Activated effector memory CD4-positive, alpha-beta T cell treated with Interleukin-2 at 50 U/mL for 16 hours (primary cell): ENCODE measurements at regions not wholly inside any gene's neighbourhood (a gene's known extent, or its start where the extent isn't known, plus 50 kb on each side); places are given as distances from the start of the nearest gene placed in this dataset.

Source experiments
- DNase-seq: peaks from one replicate; pipeline ENCODE4 v3.0.0-alpha.2; 2020

DNA sequence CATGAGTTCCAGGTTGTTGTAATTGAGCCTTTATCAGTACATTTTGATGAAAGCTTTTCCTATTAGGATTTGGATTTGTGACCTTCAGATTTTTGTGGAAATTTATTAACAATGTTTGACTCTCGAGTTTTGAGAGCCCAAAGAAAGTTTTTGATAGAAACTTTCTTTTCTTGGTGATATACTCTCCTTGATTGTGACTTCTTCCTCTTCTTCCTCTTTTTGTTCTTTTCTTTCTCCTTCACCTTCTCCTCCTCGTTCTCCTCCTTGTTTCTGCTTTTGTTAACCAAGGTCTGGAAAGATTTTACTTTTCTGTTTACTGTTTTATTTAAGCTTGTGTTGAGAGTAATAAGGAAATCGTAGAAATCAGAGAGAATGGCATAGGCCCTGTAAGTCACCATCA, 182.4 kb downstream of the TRIM27 start:
- no peak for DNase-seq

DNA sequence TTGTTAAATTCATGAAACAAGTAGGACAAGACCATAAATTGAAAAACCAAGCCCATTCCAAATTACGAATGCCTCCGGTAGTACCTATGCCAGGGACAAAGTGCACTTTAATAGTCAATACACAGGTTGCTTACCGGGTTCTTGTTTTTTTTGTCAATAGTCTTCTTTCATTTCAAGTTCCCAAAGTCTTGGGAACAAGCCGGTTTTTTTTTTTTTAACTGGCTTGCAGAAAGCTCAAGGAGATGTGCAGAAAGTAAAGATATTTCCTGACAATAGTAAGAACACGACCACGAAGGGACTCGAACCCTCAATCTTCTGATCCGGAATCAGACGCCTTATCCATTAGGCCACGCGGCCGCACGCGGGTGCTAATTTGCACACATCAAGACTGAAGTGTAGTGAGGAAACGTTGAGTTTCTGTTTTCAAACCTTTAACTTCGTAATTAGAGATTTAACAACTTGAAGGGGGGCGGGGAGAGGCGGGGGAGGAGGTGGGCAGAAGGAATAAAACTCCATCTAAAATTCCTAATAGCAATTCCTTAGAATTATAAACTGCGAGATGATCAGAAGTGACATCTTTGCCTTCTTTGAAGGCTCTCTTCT, 181.0 kb downstream of the TRIM27 start:
- no peak for DNase-seq

DNA sequence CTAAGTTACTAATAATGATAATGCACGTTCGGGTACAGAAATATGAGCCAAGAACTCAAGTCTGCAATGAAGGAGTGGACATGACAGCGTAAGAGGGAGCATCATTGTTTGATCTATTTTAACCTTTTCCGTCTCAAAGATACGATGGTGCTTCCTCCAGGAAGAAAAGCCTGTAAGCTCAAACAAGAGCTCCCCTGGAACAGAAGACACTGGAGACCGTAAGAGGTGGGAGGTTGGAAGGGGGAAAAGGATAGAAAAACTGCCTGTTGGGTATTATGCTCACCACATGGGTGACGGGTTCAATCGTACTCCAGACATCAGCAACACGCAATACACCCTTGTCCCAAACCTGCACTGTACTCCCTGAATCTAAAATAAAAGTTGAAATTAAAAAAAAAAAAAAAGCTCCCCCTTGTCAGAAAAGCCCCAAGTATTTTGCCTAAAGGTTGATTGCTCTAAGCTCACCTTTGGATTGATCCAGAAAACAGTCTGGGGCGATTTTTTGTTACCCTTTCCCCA, 180.5 kb downstream of the TRIM27 start:
- DNase-seq = no peak

DNA sequence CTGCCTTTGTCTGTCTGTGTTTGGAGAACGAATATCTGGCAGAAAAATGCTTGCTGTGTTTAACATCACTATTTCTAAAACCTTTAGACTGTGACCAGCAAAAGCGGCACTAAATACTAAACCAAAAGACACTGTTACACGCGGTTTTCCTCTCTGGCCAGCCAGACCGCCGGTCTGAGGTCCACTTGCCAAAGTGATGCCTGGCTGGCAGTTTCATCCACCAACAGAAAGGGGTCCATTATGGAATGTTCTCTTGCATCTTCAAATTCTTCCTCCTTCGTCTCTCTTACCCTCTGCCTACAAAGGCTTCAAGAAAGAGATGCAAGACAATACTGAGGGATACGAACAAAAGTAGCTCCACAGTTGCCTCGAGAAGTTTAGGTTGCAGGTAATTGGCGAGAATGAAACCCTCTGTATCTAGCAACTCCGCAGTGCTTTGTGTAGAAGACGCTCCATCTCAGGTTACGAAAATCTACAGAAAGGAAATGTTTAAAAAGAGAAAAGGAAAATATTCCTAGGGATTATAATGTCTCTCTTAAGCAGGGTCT, 176.6 kb downstream of the TRIM27 start:
- DNase-seq = no peak

DNA sequence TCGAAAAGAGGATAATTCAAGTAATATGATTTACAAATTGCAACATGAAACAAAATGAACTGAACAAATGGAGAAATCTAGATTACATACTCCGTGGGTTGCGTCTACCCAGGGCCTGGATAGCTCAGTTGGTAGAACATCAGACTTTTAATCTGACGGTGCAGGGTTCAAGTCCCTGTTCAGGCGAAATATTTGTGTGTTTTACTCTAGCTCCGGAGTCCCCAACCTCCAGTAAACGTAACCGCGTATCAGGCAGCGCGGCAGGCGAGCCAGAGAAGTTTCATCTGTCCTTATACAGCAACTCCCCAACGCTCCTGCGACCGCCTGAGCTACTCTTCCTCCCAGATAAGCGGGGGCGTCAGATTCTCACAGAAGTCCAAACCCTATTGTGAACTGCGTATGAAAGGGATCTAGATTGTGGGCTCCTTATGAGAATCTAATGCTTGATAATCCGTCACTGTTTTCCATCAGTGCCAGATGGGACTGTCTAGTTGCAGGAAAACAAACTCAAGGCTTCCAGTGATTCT, 176.1 kb downstream of the TRIM27 start:
- DNase-seq = no peak

DNA sequence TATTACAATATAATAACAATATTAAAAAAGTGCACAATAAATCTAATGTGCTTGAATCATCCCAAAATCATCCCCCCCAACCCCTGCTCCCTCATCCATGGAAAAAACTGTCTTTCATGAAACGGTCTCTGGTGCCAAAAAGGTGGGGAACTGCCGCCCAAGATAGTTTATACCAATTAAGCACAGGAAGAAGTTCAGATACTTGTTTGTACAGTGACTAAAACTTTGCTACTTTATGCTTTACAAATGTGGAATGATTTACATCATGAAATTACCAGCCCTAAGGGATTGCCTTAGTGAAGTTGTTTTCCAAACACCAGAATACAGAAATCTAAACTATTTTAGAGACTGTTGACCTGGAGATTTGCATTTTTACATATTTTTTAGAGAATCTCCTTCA, 175.6 kb downstream of the TRIM27 start:
- DNase-seq = no peak

DNA sequence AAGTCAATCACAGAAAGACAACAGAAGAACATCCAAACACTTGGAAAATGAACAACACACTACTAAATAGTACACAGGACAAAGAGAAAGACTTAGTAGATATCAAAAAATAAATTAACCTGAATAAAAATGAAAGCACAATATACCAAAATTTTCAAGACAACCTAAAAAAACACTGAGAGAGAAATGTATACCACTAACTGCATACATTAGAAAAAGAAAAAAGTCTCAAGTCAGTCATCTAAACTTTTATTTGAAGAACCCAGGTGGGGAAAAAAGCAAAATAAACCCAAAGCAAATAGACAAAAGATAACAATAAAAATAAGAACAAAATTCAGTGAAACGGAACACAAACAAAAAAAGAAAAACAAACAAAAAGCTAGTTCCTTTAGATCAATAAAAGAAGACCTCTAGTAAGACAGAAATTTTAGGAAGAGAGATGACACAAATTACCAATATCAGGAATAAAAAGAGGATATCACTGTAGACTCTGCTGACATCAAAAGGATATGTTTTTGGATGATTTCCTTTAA, 172.8 kb downstream of the TRIM27 start:
- DNase-seq = no peak

DNA sequence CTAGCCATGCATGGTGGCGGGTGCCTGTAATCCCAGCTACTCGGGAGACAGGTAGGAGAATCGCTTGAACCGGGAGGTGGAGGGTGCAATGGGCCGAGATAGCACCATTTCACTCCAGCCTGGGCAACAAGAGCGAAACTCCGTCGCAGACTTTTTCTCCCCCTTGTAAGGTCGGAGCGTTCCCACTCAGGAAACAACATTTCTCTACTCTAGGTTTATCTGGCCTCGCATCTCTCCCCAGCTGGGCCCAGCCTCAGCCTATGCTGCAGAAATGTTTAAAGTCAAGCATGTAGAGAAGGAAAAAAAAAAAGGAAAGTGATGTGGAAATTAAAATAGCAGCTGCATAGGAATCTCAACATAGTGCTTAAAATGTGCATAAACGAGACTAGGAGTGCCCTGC, 172.3 kb downstream of the TRIM27 start:
- DNase-seq = no peak

DNA sequence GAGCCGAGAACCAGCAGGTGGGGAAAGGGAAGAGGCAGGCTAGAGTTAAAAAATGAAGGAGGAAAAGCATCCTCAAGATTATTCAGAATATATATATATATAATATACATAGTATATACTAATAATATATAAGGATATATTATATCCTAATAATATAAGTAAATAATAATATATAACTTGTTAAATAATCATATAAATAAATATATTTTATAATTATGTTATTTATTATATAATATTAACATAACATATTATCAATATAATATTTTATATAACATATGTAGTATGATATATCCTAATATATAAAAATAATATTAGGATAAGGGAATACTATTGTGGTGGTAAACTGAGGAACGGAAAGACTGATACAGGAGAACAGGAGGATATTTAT, 171.8 kb downstream of the TRIM27 start:
- DNase-seq = no peak

DNA sequence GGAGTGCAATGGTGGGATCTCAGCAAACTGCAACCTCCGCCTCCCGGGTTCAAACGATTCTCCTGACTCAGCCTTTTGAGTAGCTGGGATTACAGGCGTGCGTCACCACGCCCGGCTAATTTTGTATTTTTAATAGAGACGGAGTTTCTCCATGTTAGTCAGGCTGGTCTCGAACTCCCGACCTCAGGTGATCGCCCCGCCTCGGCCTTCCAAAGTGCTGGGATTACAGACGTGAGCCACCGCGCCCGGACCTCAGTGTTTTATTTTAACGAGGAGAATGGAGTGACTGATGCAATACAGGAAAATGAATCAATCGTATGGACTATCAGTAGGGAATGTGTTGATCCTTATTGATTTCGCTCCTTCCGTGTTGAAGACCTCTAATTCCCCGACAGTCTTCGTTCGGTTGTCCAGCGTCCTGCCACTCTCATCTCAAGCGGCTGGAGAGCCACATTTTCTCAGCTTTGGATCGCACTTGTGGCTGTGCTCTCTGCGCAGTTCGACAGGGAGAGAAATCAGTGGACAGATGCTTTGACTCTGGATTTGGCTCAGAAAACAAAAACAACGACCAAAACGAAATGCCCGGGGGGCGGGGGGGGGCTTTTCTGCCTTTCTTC, 166.2 kb downstream of the TRIM27 start:
- no peak for DNase-seq

DNA sequence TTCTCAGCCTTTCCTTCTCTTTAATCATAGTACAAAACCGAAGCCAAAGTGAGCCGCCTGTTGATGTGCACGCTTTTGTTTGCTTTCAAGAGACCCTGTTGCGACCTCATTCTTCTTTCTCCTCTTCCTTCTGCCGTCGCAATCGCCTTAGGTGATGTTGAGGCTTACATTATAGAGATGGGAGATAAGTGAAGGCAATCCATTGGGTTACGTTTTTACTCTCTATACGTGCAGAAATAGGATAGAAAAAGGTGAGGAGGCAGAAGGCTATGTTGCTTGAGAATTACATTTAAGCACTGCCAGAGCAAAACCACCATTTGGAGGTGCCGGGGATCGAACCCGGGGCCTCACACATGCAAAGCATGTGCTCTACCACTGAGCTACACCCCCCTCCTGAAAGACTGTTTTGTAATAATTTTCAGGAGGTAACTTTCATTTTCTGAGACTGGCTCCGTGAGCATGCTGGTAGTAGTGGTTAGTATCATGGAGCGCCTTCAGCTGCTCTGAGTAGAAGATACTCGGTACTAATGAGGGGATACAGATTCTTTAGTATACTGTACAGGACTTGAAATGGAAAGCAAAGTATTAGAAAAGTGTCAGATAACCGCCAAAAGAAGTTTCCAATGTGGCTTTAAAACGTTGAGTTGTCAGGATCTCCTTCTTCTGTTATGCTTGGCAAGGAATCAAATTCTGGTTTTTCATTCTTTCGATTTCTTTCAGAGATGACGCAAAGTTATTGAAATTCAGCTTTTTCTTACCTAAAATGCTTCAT, 165.6 kb downstream of the TRIM27 start:
- DNase-seq = no peak

DNA sequence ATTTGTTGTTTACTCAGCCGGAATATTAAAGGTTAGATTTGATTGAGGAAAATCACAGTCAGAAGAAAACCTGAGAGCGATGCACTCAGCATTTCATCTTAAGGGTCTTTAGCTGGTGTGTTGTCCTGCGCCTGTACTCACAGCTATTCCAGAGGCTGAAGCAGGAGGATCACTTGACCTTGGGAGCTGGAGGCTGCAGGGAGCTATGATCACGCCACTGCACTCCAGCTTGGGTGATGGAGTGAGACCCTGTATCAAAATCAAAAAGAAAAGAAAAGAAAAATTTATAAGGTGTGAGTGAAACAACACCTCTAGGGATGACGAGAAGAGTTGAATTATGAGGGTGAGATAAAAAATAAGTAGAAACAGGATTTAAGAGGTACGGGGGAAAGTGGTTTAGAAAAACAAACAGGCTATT, 165.0 kb downstream of the TRIM27 start:
- DNase-seq = no peak

DNA sequence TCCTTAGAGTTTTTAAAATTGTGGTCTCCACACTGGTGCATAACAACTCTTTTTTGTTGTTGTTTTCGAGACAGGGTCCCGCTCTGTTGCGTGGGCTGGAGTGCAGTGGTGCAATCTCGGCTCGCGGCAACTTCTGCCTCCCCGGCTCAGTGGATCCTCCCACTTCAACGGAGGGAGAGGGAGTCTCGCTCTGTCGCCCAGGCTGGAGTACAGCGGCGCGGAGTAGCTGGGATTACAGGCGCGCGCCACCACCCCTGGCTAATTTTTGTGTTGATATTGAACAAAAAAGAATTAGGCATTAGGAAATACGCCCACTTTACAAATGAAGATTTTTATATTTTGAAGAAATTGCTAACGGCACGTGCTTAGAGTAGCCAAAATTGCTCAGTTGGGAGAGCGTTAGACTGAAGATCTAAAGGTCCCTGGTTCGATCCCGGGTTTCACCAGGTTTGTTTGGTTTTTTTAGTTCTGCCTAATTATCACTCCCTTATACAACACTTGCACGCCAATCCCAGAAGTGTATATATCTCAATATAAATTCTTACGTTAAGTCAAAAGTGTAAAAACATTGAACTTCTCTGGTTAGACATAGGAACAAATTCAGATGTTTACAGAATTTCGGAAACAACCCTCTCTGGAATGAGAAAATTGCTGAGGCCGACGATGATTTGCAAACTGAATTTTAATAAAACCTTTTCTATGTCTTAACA, 159.6 kb downstream of the TRIM27 start:
- DNase-seq = no peak

DNA sequence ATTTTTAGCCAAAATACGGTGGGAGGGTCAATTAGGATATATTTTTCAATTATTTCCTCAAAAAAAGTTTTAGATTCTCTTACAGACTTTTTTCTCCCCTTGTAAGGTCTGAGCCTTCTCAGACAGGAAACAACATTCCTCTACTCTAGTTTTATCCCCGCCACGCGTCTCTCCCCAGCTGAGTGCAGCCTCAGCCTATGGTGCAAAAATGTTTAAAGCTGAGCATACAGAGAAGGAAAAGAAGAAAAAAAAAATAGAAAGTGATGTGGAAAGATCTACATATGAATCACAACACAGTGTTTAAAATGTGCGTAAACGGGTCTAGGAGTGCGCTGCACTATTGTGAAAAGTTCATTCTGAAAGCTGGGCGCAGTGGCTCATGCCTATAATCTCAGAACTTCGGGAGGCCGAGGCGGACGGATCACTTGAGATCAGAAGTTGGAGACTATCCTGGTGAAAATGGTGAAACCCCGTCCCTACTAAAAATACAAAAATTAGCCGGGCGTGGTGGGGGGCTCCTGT, 159.0 kb downstream of the TRIM27 start:
- no peak for DNase-seq

DNA sequence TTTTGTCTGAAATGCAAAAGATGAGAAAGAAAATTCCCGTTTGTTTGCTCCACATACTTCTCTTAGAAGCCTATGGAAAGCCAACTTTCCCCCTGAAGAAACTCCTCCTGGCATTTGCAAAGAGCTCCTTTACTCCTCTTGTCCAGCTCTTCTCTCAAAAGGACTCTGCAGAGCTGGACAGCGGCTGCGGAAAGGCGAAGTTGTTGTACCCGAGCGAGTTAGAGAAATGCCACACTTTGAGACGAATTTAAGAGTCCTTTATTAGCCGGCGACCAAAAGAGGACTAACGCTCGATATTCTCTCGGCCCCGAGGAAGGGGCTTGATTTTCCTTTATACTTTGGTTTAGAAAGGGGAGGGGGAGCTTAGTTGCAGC, 157.8 kb downstream of the TRIM27 start:
- DNase-seq = no peak

DNA sequence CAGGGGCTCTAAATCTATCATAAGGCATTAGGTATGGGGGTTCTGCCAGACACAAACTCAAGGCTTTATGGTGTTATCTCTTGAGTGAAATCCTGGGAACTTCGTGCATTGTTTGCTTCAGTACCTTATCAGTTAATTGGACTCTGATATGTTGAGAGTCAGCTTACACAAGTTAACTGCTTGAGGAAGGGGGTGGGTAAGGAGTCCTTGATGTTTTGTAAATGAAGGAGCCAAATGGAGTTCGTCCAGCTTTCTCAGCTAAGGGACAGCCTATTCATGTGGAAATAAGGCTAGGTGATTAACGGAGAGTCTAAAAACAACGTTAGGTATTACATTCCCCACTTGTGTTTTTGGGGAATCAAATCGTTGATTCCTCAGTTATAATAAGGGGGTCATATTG, 157.4 kb downstream of the TRIM27 start:
- DNase-seq = no peak

DNA sequence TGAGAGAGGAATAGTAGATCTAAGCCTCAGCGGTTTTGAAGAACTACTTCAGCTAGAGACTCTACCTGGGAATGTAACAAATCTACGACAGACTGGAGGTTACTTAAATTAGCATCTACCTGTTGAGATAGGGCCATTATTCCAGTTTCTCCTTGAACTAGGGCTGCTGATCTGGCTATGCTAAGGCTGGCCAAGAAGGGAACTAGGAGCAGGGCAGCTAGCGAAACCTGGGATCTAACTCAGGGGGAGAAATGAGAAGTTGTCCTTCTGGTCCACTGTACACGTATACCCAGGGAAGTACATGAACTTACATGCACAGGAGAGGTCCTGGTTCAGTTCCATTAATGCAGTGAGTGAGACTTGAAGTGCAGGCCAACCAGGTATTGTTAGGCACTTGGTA, 156.7 kb downstream of the TRIM27 start:
- no peak for DNase-seq

DNA sequence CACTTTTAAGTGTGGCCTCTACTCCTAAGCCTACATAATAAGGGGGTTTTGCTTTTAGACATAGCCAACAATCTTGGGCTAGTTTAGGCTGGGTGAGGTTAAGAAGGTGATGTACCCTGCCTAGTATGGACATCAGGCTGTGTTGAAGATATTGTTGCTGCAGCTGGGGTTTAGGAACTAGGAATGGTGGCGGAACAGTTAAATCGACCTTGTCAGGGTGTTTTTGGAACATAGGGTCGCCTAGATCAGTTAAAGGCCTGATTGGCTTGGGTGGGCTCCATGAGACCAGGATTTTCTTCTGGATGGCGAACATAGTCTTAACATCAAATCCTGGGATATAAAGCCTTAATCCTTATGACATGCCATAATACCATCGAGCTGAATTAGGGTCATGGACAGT, 156.1 kb downstream of the TRIM27 start:
- no peak for DNase-seq

DNA sequence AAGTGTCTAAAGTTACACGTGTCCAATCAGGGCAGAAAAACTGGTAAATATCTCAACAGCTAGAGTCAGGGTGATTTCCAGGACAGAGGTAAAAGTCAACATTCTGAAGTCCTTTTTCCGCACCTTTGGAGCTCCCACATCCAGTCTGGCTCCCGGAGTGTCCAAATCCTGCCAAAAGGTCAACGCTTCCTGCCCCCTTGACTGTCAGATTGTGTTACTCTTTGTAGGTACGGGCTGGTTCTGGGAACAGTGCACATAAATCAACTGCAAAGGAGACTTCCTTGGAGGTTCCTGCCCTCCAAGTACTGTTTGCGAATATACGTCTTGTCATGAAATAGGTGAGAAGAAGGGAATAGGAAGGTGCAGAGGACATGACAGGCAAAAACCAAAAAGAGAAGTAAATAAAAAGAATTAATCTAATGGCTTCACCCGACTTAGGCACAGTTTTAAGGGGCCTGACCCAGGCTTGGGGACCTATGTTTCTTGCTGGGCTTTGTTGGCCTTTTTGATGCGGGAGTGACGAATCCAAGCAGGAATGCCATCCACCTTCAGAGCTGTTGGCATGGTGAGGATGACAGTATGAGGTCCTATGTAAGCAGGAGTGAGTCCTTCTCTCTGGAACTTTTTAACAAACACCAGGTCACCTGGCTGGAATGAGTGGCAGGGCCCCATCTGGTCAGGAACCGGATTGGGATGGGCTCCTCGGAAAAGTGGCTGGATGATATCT, 155.4 kb downstream of the TRIM27 start:
- DNase-seq = no peak

DNA sequence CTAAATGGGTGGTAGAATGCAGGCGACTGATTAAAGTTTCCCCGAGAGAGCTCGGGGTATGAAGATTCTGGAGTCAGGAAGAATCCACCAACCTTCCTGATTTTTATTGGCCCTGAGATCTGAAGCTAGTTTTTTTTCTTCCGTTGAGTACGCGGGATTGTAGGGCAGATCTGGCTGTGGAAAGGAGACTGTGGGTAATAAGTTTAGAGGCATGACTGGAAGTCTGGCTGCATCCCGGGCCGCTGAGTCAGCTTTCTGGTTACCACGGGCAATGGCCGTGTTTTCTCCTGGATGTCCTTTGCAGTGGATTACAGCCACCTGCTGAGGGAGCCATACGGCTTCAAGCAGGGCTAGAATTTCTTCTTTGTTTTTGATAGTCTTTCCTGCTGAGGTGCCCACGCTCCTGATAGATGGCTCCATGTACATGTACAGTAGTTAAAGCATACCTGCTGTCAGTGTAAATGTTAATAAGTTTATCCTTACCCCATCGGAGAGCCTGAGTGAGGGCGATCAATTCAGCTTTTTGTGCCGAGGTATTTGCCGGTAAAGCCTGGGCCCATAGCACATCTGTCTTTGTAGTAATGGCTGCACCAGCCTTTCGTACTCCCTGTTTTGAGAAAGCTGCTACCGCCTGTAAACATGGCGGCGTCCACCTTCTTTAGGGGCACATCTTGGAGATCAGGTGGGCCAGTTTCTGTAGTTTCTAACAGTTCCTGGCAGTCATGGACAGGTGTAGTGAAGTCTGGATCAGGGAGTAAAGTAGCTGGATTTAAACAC, 154.0 kb downstream of the TRIM27 start:
- DNase-seq = no peak

DNA sequence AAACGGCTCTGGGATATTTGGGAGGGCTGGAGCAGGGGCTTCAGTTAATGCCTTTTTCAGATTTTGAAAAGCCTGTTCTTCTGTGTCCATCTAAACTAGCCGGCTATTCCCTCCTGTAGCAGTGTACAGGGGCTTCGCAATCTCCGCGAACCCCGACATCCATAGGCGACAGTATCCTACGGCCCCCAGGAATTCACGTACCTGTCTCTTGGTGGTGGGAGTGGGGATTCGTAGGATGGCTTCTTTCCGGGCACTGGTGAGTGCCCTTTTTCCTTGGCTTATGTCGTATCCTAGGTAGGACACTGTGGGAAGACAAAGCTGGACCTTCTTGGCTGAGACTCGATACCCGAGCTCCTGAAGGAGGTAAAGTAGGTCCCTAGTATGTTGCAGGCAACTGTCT, 153.1 kb downstream of the TRIM27 start:
- no peak for DNase-seq
